IMR-90 (cell line): ENCODE measurements at regions not wholly inside any gene's neighbourhood (a gene's known extent, or its start where the extent isn't known, plus 50 kb on each side); places are given as distances from the start of the nearest gene placed in this dataset.

Experiments
- BHLHE40 ChIP-seq: fragments of 150-350 bp; IDR thresholded peaks from 2 replicates; pipeline ENCODE4 v1.6.1; 2016; ENCODE audit warnings: mild to moderate bottlenecking, low read depth, low read length
- CEBPB ChIP-seq: IDR thresholded peaks from 2 replicates; pipeline ENCODE4 v1.6.1; 2012; ENCODE audit warnings: low read depth, low read length, improper control_type of control experiment
- CHD1 ChIP-seq: IDR thresholded peaks from 2 replicates; pipeline ENCODE4 v1.6.1; 2012; ENCODE audit warnings: low read depth, low read length, improper control_type of control experiment
- MXI1 ChIP-seq: IDR thresholded peaks from 2 replicates; pipeline ENCODE4 v1.6.1; 2012; ENCODE audit warnings: low read depth, mild to moderate bottlenecking, low read length, moderate library complexity, borderline replicate concordance
- POLR2A ChIP-seq: IDR thresholded peaks from 2 replicates; pipeline ENCODE4 v1.6.1; 2012; ENCODE audit warnings: mild to moderate bottlenecking, low read depth, low read length
- RFX5 ChIP-seq: IDR thresholded peaks from 2 replicates; pipeline ENCODE4 v1.8.0; 2012; ENCODE audit warnings: low read depth, mild to moderate bottlenecking, low read length, moderate library complexity
- TF ChIP-seq, protein P1 (sequence below): conservative IDR thresholded peaks from 2 replicates; pipeline ENCODE4 v1.5.1; 2012; ENCODE audit warnings: mild to moderate bottlenecking, low read depth, low read length, improper control_type of control experiment
- TF ChIP-seq, protein P2 (sequence below): fragments of 150-350 bp; IDR thresholded peaks from 2 replicates; pipeline ENCODE4 v1.6.1; 2017; ENCODE audit warnings: mild to moderate bottlenecking, antibody characterized with exemption, low read length, low read depth

DNA sequence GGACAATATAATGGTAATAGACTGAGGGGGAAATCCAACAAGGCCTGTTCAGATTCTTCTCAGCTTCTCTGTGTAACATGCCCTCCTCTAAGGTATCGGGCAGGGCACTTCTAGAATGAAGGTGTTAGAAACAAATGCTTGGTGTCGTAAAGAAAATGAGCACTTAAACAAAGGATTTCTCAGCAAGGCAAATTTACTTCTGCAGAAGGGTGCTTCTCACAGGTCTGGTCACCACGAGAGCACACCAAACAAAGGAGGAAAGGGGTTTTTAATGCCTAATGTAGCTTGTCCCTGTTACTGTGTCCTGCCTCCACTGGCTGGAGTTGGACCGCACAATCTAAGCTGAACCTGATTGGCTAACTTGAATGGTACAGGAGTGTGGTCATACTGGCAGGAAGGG is 642.6 kb upstream of the CDH8 start:
- TF ChIP-seq, protein P1, sequence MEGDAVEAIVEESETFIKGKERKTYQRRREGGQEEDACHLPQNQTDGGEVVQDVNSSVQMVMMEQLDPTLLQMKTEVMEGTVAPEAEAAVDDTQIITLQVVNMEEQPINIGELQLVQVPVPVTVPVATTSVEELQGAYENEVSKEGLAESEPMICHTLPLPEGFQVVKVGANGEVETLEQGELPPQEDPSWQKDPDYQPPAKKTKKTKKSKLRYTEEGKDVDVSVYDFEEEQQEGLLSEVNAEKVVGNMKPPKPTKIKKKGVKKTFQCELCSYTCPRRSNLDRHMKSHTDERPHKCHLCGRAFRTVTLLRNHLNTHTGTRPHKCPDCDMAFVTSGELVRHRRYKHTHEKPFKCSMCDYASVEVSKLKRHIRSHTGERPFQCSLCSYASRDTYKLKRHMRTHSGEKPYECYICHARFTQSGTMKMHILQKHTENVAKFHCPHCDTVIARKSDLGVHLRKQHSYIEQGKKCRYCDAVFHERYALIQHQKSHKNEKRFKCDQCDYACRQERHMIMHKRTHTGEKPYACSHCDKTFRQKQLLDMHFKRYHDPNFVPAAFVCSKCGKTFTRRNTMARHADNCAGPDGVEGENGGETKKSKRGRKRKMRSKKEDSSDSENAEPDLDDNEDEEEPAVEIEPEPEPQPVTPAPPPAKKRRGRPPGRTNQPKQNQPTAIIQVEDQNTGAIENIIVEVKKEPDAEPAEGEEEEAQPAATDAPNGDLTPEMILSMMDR, result no peak
- TF ChIP-seq CEBPB, result no peak
- no peak for TF ChIP-seq MXI1
- no peak for TF ChIP-seq CHD1
- TF ChIP-seq, protein P2, sequence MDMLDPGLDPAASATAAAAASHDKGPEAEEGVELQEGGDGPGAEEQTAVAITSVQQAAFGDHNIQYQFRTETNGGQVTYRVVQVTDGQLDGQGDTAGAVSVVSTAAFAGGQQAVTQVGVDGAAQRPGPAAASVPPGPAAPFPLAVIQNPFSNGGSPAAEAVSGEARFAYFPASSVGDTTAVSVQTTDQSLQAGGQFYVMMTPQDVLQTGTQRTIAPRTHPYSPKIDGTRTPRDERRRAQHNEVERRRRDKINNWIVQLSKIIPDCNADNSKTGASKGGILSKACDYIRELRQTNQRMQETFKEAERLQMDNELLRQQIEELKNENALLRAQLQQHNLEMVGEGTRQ, result no peak
- no peak for TF ChIP-seq POLR2A
- TF ChIP-seq RFX5, result no peak
- no peak for TF ChIP-seq BHLHE40
